ENCODE measurements at regions not wholly inside any gene's neighbourhood (a gene's known extent, or its start where the extent isn't known, plus 50 kb on each side); places are given as distances from the start of the nearest gene placed in this dataset.

- H3K27me3 Mint-ChIP-seq = no peaks in the 10 kb centered on the region
- H3K9me3 Mint-ChIP-seq = no peaks in the 10 kb centered on the region
- intact Hi-C loops (cut with micrococcal nuclease) = no loop called here
- DNase-seq = no peak
- no peak overlapping the region for H3K4me3 Mint-ChIP-seq
- no peaks in the 10 kb centered on the region for H3K4me1 Mint-ChIP-seq
- H3K36me3 Mint-ChIP-seq (ENCODE audit: low read depth) = no peaks in the 10 kb centered on the region
- H3K27ac Mint-ChIP-seq = no peak overlapping the region
Observed at GRCh38 chr2:106965611-106966010, 79.6 kb upstream of the ST6GAL2 start.

- H3K36me3 Mint-ChIP-seq (ENCODE audit: low read depth) = no peaks in the 10 kb centered on the region
- H3K27me3 Mint-ChIP-seq = no peaks in the 10 kb centered on the region
- no peak overlapping the region for H3K4me3 Mint-ChIP-seq
- intact Hi-C loops (cut with micrococcal nuclease) = no loop called here
- no peak for DNase-seq
- H3K4me1 Mint-ChIP-seq = no peaks in the 10 kb centered on the region
- no peaks in the 10 kb centered on the region for H3K9me3 Mint-ChIP-seq
- no peak overlapping the region for H3K27ac Mint-ChIP-seq
Observed at GRCh38 chr2:106969777-106970176, 83.8 kb upstream of the ST6GAL2 start.

GRCh38 chr2:106970471-106971261 is 84.7 kb upstream of the ST6GAL2 start:
- Mint-ChIP-seq H3K9me3 (no peaks in the 10 kb centered on the region), H3K36me3 (ENCODE audit: low read depth) (no peaks in the 10 kb centered on the region), H3K27me3 (no peaks in the 10 kb centered on the region), H3K27ac (no peak overlapping the region), H3K4me1 (no peaks in the 10 kb centered on the region), H3K4me3 (no peak overlapping the region)
- intact Hi-C loops (cut with micrococcal nuclease) = no loop called here
- no peak for DNase-seq

- Mint-ChIP-seq H3K36me3 (ENCODE audit: low read depth) (no peaks in the 10 kb centered on the region), H3K27me3 (no peaks in the 10 kb centered on the region), H3K4me3 (no peak overlapping the region), H3K9me3 (no peaks in the 10 kb centered on the region), H3K4me1 (no peaks in the 10 kb centered on the region), H3K27ac (no peak overlapping the region)
- intact Hi-C loops (cut with micrococcal nuclease) = no loop called here
- peak; percentile 16 for DNase-seq
Observed at GRCh38 chr2:106972782-106973181, 86.8 kb upstream of the ST6GAL2 start.

- Mint-ChIP-seq H3K4me3 (no peak overlapping the region), H3K27me3 (no peaks in the 10 kb centered on the region), H3K4me1 (no peaks in the 10 kb centered on the region), H3K36me3 (ENCODE audit: low read depth) (no peaks in the 10 kb centered on the region), H3K9me3 (no peaks in the 10 kb centered on the region), H3K27ac (no peak overlapping the region)
- intact Hi-C loops (cut with micrococcal nuclease) = no loop called here
- DNase-seq = no peak
Observed at GRCh38 chr2:106974891-106975290, 88.9 kb upstream of the ST6GAL2 start.

- no peaks in the 10 kb centered on the region for H3K4me1 Mint-ChIP-seq
Observed at GRCh38 chr2:106975641-106976040, 89.7 kb upstream of the ST6GAL2 start.

GRCh38 chr2:106976548-106976947 is 90.6 kb upstream of the ST6GAL2 start:
- Mint-ChIP-seq H3K4me1 (no peaks in the 10 kb centered on the region), H3K4me3 (no peak overlapping the region), H3K9me3 (no peaks in the 10 kb centered on the region), H3K27me3 (no peaks in the 10 kb centered on the region), H3K36me3 (ENCODE audit: low read depth) (no peaks in the 10 kb centered on the region), H3K27ac (no peak overlapping the region)
- intact Hi-C loops (cut with micrococcal nuclease) = no loop called here
- DNase-seq = no peak

More at GRCh38 chr2:106975641-106976040, 89.7 kb upstream of the ST6GAL2 start:
- no peak overlapping the region for H3K27ac Mint-ChIP-seq
- H3K27me3 Mint-ChIP-seq = no peaks in the 10 kb centered on the region
- H3K36me3 Mint-ChIP-seq (ENCODE audit: low read depth) = no peaks in the 10 kb centered on the region
- H3K9me3 Mint-ChIP-seq = no peaks in the 10 kb centered on the region
- no peak for DNase-seq
- H3K4me3 Mint-ChIP-seq = no peak overlapping the region
- intact Hi-C loops (cut with micrococcal nuclease) = no loop called here

GRCh38 chr2:106977717-106978116 is 91.8 kb upstream of the ST6GAL2 start:
- Mint-ChIP-seq H3K27me3 (no peaks in the 10 kb centered on the region), H3K4me1 (no peaks in the 10 kb centered on the region), H3K9me3 (no peaks in the 10 kb centered on the region), H3K27ac (no peak overlapping the region), H3K4me3 (no peak overlapping the region), H3K36me3 (ENCODE audit: low read depth) (no peaks in the 10 kb centered on the region)
- no peak for DNase-seq
- intact Hi-C loops (cut with micrococcal nuclease) = no loop called here

GRCh38 chr2:106978647-106979046 is 92.7 kb upstream of the ST6GAL2 start:
- Mint-ChIP-seq H3K36me3 (ENCODE audit: low read depth) (no peaks in the 10 kb centered on the region), H3K27me3 (no peaks in the 10 kb centered on the region)

GRCh38 chr2:106981491-106981890 is 95.5 kb upstream of the ST6GAL2 start:
- no peak overlapping the region for H3K27ac Mint-ChIP-seq
- H3K4me3 Mint-ChIP-seq = no peak overlapping the region
- no peaks in the 10 kb centered on the region for H3K4me1 Mint-ChIP-seq
- H3K9me3 Mint-ChIP-seq = no peaks in the 10 kb centered on the region
- H3K36me3 Mint-ChIP-seq (ENCODE audit: low read depth) = no peaks in the 10 kb centered on the region
- no peak for DNase-seq
- H3K27me3 Mint-ChIP-seq = no peaks in the 10 kb centered on the region
- intact Hi-C loops (cut with micrococcal nuclease) = no loop called here

More at GRCh38 chr2:106978647-106979046, 92.7 kb upstream of the ST6GAL2 start:
- no peak overlapping the region for H3K27ac Mint-ChIP-seq
- H3K9me3 Mint-ChIP-seq = no peaks in the 10 kb centered on the region
- no peaks in the 10 kb centered on the region for H3K4me1 Mint-ChIP-seq
- intact Hi-C loops (cut with micrococcal nuclease) = no loop called here
- no peak for DNase-seq
- H3K4me3 Mint-ChIP-seq = no peak overlapping the region

- Mint-ChIP-seq H3K27ac (no peak overlapping the region), H3K36me3 (ENCODE audit: low read depth) (no peaks in the 10 kb centered on the region), H3K4me1 (no peaks in the 10 kb centered on the region), H3K27me3 (no peaks in the 10 kb centered on the region), H3K4me3 (no peak overlapping the region), H3K9me3 (no peaks in the 10 kb centered on the region)
- intact Hi-C loops (cut with micrococcal nuclease) = no loop called here
- no peak for DNase-seq
Observed at GRCh38 chr2:106982350-106982749, 96.4 kb upstream of the ST6GAL2 start.

- DNase-seq = no peak
- intact Hi-C loops (cut with micrococcal nuclease) = no loop called here
- Mint-ChIP-seq H3K9me3 (no peaks in the 10 kb centered on the region), H3K36me3 (ENCODE audit: low read depth) (no peaks in the 10 kb centered on the region), H3K27me3 (no peaks in the 10 kb centered on the region), H3K27ac (no peak overlapping the region), H3K4me3 (no peak overlapping the region), H3K4me1 (no peaks in the 10 kb centered on the region)
Observed at GRCh38 chr2:106983305-106983704, 97.3 kb upstream of the ST6GAL2 start.

GRCh38 chr2:106988361-106988760 is 102.4 kb upstream of the ST6GAL2 start:
- no peak overlapping the region for H3K4me3 Mint-ChIP-seq
- intact Hi-C loops (cut with micrococcal nuclease) = no loop called here
- DNase-seq = no peak
- no peaks in the 10 kb centered on the region for H3K27me3 Mint-ChIP-seq
- H3K36me3 Mint-ChIP-seq (ENCODE audit: low read depth) = no peaks in the 10 kb centered on the region
- no peaks in the 10 kb centered on the region for H3K9me3 Mint-ChIP-seq
- no peaks in the 10 kb centered on the region for H3K4me1 Mint-ChIP-seq
- H3K27ac Mint-ChIP-seq = no peak overlapping the region

- Mint-ChIP-seq H3K4me1 (no peaks in the 10 kb centered on the region), H3K27ac (no peak overlapping the region), H3K27me3 (no peaks in the 10 kb centered on the region), H3K4me3 (no peak overlapping the region), H3K36me3 (ENCODE audit: low read depth) (no peaks in the 10 kb centered on the region), H3K9me3 (no peaks in the 10 kb centered on the region)
- intact Hi-C loops (cut with micrococcal nuclease) = no loop called here
- no peak for DNase-seq
Observed at GRCh38 chr2:106990297-106990696, 104.3 kb upstream of the ST6GAL2 start.

- intact Hi-C loops (cut with micrococcal nuclease) = no loop called here
- DNase-seq = no peak
- no peaks in the 10 kb centered on the region for H3K9me3 Mint-ChIP-seq
- no peak overlapping the region for H3K4me3 Mint-ChIP-seq
- no peaks in the 10 kb centered on the region for H3K36me3 Mint-ChIP-seq (ENCODE audit: low read depth)
- no peaks in the 10 kb centered on the region for H3K27me3 Mint-ChIP-seq
- no peaks in the 10 kb centered on the region for H3K4me1 Mint-ChIP-seq
- no peak overlapping the region for H3K27ac Mint-ChIP-seq
Observed at GRCh38 chr2:106991866-106992265, 105.9 kb upstream of the ST6GAL2 start.
